Stimulated activated CD4-positive, alpha-beta T cell treated with anti-CD3 and anti-CD28 coated beads, Interleukin-15, amount 100 ng/mL, for 48 hours (primary cell): ENCODE measurements at regions not wholly inside any gene's neighbourhood (a gene's known extent, or its start where the extent isn't known, plus 50 kb on each side); places are given as distances from the start of the nearest gene placed in this dataset.

ENCODE experiments used
- DNase-seq, 2 donors: peaks; one replicate each; pipeline ENCODE4 v3.0.0-alpha.2; 2020; ENCODE audit warnings: low read depth in 2 of 2

- no peak for DNase-seq
These were observed 241.0 kb downstream of the GLI2 start for GRCh38 chr2:120976501-120977307.

- DNase-seq = no peak
These were observed 242.1 kb downstream of the GLI2 start for GRCh38 chr2:120977582-120978358.

- no peak for DNase-seq
These were observed 242.8 kb downstream of the GLI2 start for GRCh38 chr2:120978359-120979050.

GRCh38 chr2:120979398-120979797 is 243.7 kb downstream of the GLI2 start:
- no peak for DNase-seq

GRCh38 chr2:120979921-120980320 is 244.3 kb downstream of the GLI2 start:
- DNase-seq = no peak

- no peak for DNase-seq
These were observed 245.8 kb downstream of the GLI2 start for GRCh38 chr2:120981443-120981842.

- DNase-seq = no peak
These were observed 246.9 kb downstream of the GLI2 start for GRCh38 chr2:120982598-120982997.

- DNase-seq = no peak
These were observed 247.7 kb downstream of the GLI2 start for GRCh38 chr2:120983344-120983743.

GRCh38 chr2:120984046-120984445 is 248.4 kb downstream of the GLI2 start:
- DNase-seq = no peak

- DNase-seq = no peak
These were observed 248.9 kb downstream of the GLI2 start for GRCh38 chr2:120984452-120985173.

- no peak for DNase-seq
These were observed 249.7 kb downstream of the GLI2 start for GRCh38 chr2:120985174-120985996.

GRCh38 chr2:120985997-120986651 is 250.5 kb downstream of the GLI2 start:
- no peak for DNase-seq

- no peak for DNase-seq
These were observed 251.4 kb downstream of the GLI2 start for GRCh38 chr2:120986898-120987650.

- DNase-seq = no peak
These were observed 252.5 kb downstream of the GLI2 start for GRCh38 chr2:120988051-120988699.

- no peak for DNase-seq
These were observed 253.2 kb downstream of the GLI2 start for GRCh38 chr2:120988700-120989511.

- no peak for DNase-seq
These were observed 254.1 kb downstream of the GLI2 start for GRCh38 chr2:120989512-120990441.

GRCh38 chr2:120990451-120990871 is 254.8 kb downstream of the GLI2 start:
- no peak for DNase-seq
